MM.1S (cell line): ENCODE measurements at regions not wholly inside any gene's neighbourhood (a gene's known extent, or its start where the extent isn't known, plus 50 kb on each side); places are given as distances from the start of the nearest gene placed in this dataset.

Source experiments
- DNase-seq: peaks from one replicate; pipeline ENCODE4 v3.0.0-alpha.2; 2015
- H2AFZ ChIP-seq: fragments of 300-600 bp; sonication (generic); 2 replicates; pipeline ENCODE4 v1.6.0; 2016; ENCODE audit warnings: antibody characterized with exemption, low read length
- H3F3A ChIP-seq: fragments of 300-600 bp; sonication (generic); 2 replicates; pipeline ENCODE4 v1.6.1; 2016; ENCODE audit warnings: mild to moderate bottlenecking, antibody characterized with exemption, low read length, moderate library complexity, mixed read lengths; ENCODE audit not compliant: insufficient read depth
- H3K27ac ChIP-seq: fragments of 300-600 bp; sonication (generic); 2 replicates; pipeline ENCODE4 v1.5.1; 2016; ENCODE audit warnings: mild to moderate bottlenecking, low read length
- H3K27me3 ChIP-seq: fragments of 300-600 bp; sonication (generic); replicated peaks from 2 replicates; pipeline ENCODE4 v1.6.0; 2016; ENCODE audit warnings: low read length; ENCODE audit not compliant: insufficient read depth
- H3K36me3 ChIP-seq: fragments of 300-600 bp; sonication (generic); replicated peaks from 2 replicates; pipeline ENCODE4 v1.6.1; 2016; ENCODE audit warnings: mild to moderate bottlenecking, low read length, mixed read lengths; ENCODE audit not compliant: insufficient read depth
- H3K4me1 ChIP-seq: fragments of 300-600 bp; sonication (generic); 2 replicates; pipeline ENCODE4 v1.6.1; 2016; ENCODE audit warnings: low read length, mixed read lengths
- H3K4me2 ChIP-seq: fragments of 300-600 bp; sonication (generic); 2 replicates; pipeline ENCODE4 v1.6.0; 2016; ENCODE audit warnings: low read depth, low read length
- H3K4me3 ChIP-seq: fragments of 300-600 bp; sonication (generic); 2 replicates; pipeline ENCODE4 v1.5.1; 2016; ENCODE audit warnings: low read length, mixed read lengths
- H3K79me2 ChIP-seq: fragments of 300-600 bp; sonication (generic); 2 replicates; pipeline ENCODE4 v1.6.1; 2016; ENCODE audit warnings: mixed run types, low read length, mixed read lengths
- H3K9ac ChIP-seq: fragments of 300-600 bp; sonication (generic); 2 replicates; pipeline ENCODE4 v1.6.1; 2016; ENCODE audit warnings: low read length, mixed read lengths
- H3K9me2 ChIP-seq: fragments of 300-600 bp; sonication (generic); replicated peaks from 2 replicates; pipeline ENCODE4 v1.6.1; 2016; ENCODE audit warnings: mild to moderate bottlenecking, low read length, mixed read lengths; ENCODE audit not compliant: insufficient read depth
- H3K9me3 ChIP-seq: fragments of 300-600 bp; sonication (generic); replicated peaks from 2 replicates; pipeline ENCODE4 v1.6.1; 2016; ENCODE audit warnings: mild to moderate bottlenecking, low read length, mixed read lengths; ENCODE audit not compliant: insufficient read depth
- H4K20me1 ChIP-seq: fragments of 300-600 bp; sonication (generic); 2 replicates; pipeline ENCODE4 v1.6.1; 2016; ENCODE audit warnings: mild to moderate bottlenecking, low read length, moderate library complexity, mixed read lengths; ENCODE audit not compliant: insufficient read depth
- EZH2 ChIP-seq: fragments of 300-600 bp; sonication (generic); optimal IDR thresholded peaks from 2 replicates; pipeline ENCODE3; 2017; ENCODE audit warnings: low read depth, mild to moderate bottlenecking, antibody characterized with exemption, low read length, mixed read lengths
- EZH2phosphoT487 ChIP-seq: fragments of 300-600 bp; sonication (generic); IDR thresholded peaks from 2 replicates; pipeline ENCODE4 v1.6.1; 2018; ENCODE audit warnings: antibody characterized with exemption, low read length
- TF ChIP-seq, protein P1 (sequence below): fragments of 300-600 bp; sonication (generic); IDR thresholded peaks from 2 replicates; pipeline ENCODE4 v1.5.1; 2016; ENCODE audit warnings: antibody characterized with exemption, low read length, mixed read lengths

DNA sequence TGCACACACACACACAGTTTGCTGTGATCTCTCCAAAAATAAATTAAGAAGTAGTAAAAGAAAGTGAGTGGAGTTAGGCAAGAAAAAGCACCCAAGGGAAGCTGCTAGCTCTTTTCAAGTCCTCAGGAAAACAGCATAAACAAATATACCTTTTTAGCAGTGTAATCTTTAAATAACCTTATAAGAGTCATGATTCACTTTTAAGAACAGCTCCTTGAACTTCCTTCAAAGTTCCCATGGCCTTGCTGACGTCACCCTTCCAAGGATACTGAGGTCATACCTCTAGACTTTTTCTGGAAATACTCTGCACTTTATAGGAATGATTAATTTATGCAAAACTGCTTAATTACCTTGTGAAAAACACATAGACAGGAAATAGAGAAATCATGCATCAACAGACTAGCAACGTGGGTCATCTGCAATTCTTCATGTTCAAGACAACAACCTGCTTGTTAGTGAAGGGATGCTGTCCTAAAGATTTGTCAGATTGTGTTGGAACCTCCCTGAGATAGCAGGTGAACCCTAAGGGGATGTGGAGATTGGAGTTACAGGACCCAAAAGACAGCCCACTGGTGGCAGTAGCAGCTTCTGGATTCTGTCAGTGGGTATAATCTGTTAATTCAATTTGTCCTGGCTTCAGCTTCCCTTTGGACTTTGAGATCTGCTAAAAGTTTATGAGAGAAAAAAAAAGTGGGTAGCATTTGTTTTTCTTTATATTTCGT lies 229.0 kb downstream of the ELAVL2 start:
- no peak overlapping the region for H3K27ac ChIP-seq
- no peaks in the 10 kb centered on the region for H4K20me1 ChIP-seq
- H3K4me3 ChIP-seq, result no peak overlapping the region
- peaks cover 6% of the 10 kb centered on the region; the same call in 1 of the 2 replicates for H3K4me1 ChIP-seq
- no peaks in the 10 kb centered on the region for H3K9me3 ChIP-seq
- H3F3A ChIP-seq, result no peaks in the 10 kb centered on the region
- TF ChIP-seq EZH2phosphoT487 (no peak), EZH2 (no peak)
- TF ChIP-seq, protein P1, sequence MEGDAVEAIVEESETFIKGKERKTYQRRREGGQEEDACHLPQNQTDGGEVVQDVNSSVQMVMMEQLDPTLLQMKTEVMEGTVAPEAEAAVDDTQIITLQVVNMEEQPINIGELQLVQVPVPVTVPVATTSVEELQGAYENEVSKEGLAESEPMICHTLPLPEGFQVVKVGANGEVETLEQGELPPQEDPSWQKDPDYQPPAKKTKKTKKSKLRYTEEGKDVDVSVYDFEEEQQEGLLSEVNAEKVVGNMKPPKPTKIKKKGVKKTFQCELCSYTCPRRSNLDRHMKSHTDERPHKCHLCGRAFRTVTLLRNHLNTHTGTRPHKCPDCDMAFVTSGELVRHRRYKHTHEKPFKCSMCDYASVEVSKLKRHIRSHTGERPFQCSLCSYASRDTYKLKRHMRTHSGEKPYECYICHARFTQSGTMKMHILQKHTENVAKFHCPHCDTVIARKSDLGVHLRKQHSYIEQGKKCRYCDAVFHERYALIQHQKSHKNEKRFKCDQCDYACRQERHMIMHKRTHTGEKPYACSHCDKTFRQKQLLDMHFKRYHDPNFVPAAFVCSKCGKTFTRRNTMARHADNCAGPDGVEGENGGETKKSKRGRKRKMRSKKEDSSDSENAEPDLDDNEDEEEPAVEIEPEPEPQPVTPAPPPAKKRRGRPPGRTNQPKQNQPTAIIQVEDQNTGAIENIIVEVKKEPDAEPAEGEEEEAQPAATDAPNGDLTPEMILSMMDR, result no peak
- no peak overlapping the region for H3K9ac ChIP-seq
- H3K9me2 ChIP-seq, result no peaks in the 10 kb centered on the region
- no peaks in the 10 kb centered on the region for H3K27me3 ChIP-seq
- no peak for DNase-seq
- H3K79me2 ChIP-seq, result no peaks in the 10 kb centered on the region
- H3K4me2 ChIP-seq, result no peak overlapping the region
- no peak overlapping the region for H2AFZ ChIP-seq
- no peaks in the 10 kb centered on the region for H3K36me3 ChIP-seq

DNA sequence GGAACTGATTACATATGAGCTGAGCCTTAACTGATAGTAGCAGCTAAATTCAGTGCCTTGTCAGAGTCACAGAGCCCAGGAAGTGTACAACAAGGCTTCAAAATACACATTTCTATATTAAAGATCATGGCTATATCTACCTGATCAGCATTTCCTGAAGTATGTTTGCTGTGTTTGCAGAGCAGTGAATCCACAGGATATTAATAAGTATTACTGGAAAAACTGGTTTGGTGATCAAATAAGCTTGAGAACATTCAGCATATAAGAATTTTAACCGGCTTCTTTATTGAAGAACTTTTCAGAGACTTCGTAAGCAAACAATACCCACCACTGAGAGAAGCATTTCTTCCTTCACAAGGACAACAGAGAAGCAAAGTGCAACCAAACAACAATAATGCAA lies 227.0 kb downstream of the ELAVL2 start:
- no peak for DNase-seq
- Histone ChIP-seq H3F3A (no peaks in the 10 kb centered on the region), H3K36me3 (no peaks in the 10 kb centered on the region), H3K9ac (no peak overlapping the region), H3K4me3 (no peak overlapping the region), H3K4me2 (no peak overlapping the region), H3K27ac (no peak overlapping the region), H3K9me2 (no peaks in the 10 kb centered on the region), H3K79me2 (no peaks in the 10 kb centered on the region), H3K4me1 (no peaks in the 10 kb centered on the region), H2AFZ (no peak overlapping the region), H3K9me3 (no peaks in the 10 kb centered on the region), H4K20me1 (no peaks in the 10 kb centered on the region), H3K27me3 (no peaks in the 10 kb centered on the region)
- TF ChIP-seq EZH2phosphoT487 (no peak), EZH2 (no peak)
- TF ChIP-seq, protein P1, result no peak

DNA sequence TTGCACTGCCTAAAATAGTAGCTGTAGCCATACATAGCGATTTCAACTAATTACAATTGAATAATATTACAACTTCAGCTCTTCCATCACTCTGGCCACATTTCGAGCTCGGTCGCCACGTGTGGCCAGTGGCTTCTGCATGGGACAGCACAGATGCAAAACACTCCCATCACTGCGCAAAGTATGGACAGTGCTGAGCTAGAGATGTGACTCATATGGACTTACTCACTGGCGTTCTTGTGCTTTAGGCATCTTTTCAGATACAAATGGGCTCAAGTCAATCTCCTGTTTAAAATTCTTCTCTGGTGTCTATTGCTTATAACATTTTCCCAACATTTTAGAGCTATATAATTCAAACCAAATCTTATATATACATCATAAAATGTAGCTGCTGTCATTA lies 222.7 kb downstream of the ELAVL2 start:
- TF ChIP-seq EZH2, result no peak
- TF ChIP-seq, protein P1, result no peak
- TF ChIP-seq EZH2phosphoT487, result no peak
- Histone ChIP-seq H3K4me3 (no peak overlapping the region), H3K79me2 (no peaks in the 10 kb centered on the region)

More for the DNA sequence above, 222.7 kb downstream of the ELAVL2 start:
- no peak overlapping the region for H3K27ac ChIP-seq
- no peak overlapping the region for H3K9ac ChIP-seq
- no peaks in the 10 kb centered on the region for H3K9me3 ChIP-seq
- no peaks in the 10 kb centered on the region for H3K4me1 ChIP-seq
- no peak overlapping the region for H2AFZ ChIP-seq
- no peak for DNase-seq
- no peaks in the 10 kb centered on the region for H3K27me3 ChIP-seq
- no peaks in the 10 kb centered on the region for H3K36me3 ChIP-seq
- H4K20me1 ChIP-seq, result no peaks in the 10 kb centered on the region
- H3K9me2 ChIP-seq, result no peaks in the 10 kb centered on the region
- no peaks in the 10 kb centered on the region for H3F3A ChIP-seq
- no peak overlapping the region for H3K4me2 ChIP-seq
